ENCODE measurements at regions not wholly inside any gene's neighbourhood (a gene's known extent, or its start where the extent isn't known, plus 50 kb on each side); places are given as distances from the start of the nearest gene placed in this dataset.
A peak's percentile ranks its signal among the peaks of the same experiment; 100 is the strongest.
"Not testable (repeated sequence)": the region's sequence is repeated elsewhere in the genome, so short reads cannot be mapped to it uniquely, and the experiment has no call there.

GRCh38 chr2:147595200-147595599 lies 249.6 kb upstream of the ACVR2A start:
- DNase-seq, result no peak
- peaks cover 3% of the 10 kb centered on the region for H3K4me1 ChIP-seq (ENCODE audit: control insufficient read depth, insufficient read depth, low read length)
- no peak overlapping the region for H3K27ac ChIP-seq (ENCODE audit: low read length)
- H3K36me3 ChIP-seq (ENCODE audit: control insufficient read depth, insufficient read depth, low read length), result no peaks in the 10 kb centered on the region
- H3K4me3 ChIP-seq (ENCODE audit: low read length), result no peak overlapping the region
- WGBS (ENCODE audit: insufficient coverage), result 50% methylated on average over 2 of the region's 4 CpGs
- H3K27me3 ChIP-seq (ENCODE audit: control insufficient read depth, insufficient read depth, low read length), result no peaks in the 10 kb centered on the region
- peaks cover 9% of the 10 kb centered on the region for H3K9me3 ChIP-seq (replicated peaks; ENCODE audit: control insufficient read depth, low read depth, low read length)

- 100% methylated on average over 1 of the region's 3 CpGs for WGBS (ENCODE audit: insufficient coverage)
- H3K36me3 ChIP-seq (ENCODE audit: control insufficient read depth, insufficient read depth, low read length), result no peaks in the 10 kb centered on the region
- peaks cover 3% of the 10 kb centered on the region for H3K4me1 ChIP-seq (ENCODE audit: control insufficient read depth, insufficient read depth, low read length)
- H3K9me3 ChIP-seq (replicated peaks; ENCODE audit: control insufficient read depth, low read depth, low read length), result peaks cover 9% of the 10 kb centered on the region
- no peaks in the 10 kb centered on the region for H3K27me3 ChIP-seq (ENCODE audit: control insufficient read depth, insufficient read depth, low read length)
- H3K4me3 ChIP-seq (ENCODE audit: low read length), result no peak overlapping the region
- no peak for DNase-seq
- no peak overlapping the region for H3K27ac ChIP-seq (ENCODE audit: low read length)
Measured at GRCh38 chr2:147594038-147594437, 250.8 kb upstream of the ACVR2A start.

- no CpG with 5 or more reads among the region's 2 CpGs for WGBS (ENCODE audit: insufficient coverage)
- not testable (repeated sequence) for H3K4me1 ChIP-seq (ENCODE audit: control insufficient read depth, insufficient read depth, low read length); DNase-seq; H3K4me3 ChIP-seq (ENCODE audit: low read length); H3K27me3 ChIP-seq (ENCODE audit: control insufficient read depth, insufficient read depth, low read length); H3K27ac ChIP-seq (ENCODE audit: low read length); H3K9me3 ChIP-seq (replicated peaks; ENCODE audit: control insufficient read depth, low read depth, low read length); H3K36me3 ChIP-seq (ENCODE audit: control insufficient read depth, insufficient read depth, low read length)
Measured at GRCh38 chr2:147592784-147593183, 252.0 kb upstream of the ACVR2A start.

- WGBS (ENCODE audit: insufficient coverage), result no CpG with 5 or more reads among the region's 1 CpG
- H3K4me3 ChIP-seq (ENCODE audit: low read length), result no peak overlapping the region
- H3K36me3 ChIP-seq (ENCODE audit: control insufficient read depth, insufficient read depth, low read length), result no peaks in the 10 kb centered on the region
- H3K27me3 ChIP-seq (ENCODE audit: control insufficient read depth, insufficient read depth, low read length), result no peaks in the 10 kb centered on the region
- peaks cover 6% of the 10 kb centered on the region for H3K9me3 ChIP-seq (replicated peaks; ENCODE audit: control insufficient read depth, low read depth, low read length)
- H3K4me1 ChIP-seq (ENCODE audit: control insufficient read depth, insufficient read depth, low read length), result no peaks in the 10 kb centered on the region
- peak; percentile 62 for DNase-seq
- no peak overlapping the region for H3K27ac ChIP-seq (ENCODE audit: low read length)
Measured at GRCh38 chr2:147589127-147589526, 255.7 kb upstream of the ACVR2A start.

GRCh38 chr2:147588191-147588590 lies 256.6 kb upstream of the ACVR2A start:
- H3K36me3 ChIP-seq (ENCODE audit: control insufficient read depth, insufficient read depth, low read length), result no peaks in the 10 kb centered on the region
- no peak overlapping the region for H3K27ac ChIP-seq (ENCODE audit: low read length)
- H3K9me3 ChIP-seq (replicated peaks; ENCODE audit: control insufficient read depth, low read depth, low read length), result peaks cover 6% of the 10 kb centered on the region
- H3K27me3 ChIP-seq (ENCODE audit: control insufficient read depth, insufficient read depth, low read length), result no peaks in the 10 kb centered on the region
- no CpG with 5 or more reads among the region's 2 CpGs for WGBS (ENCODE audit: insufficient coverage)
- H3K4me1 ChIP-seq (ENCODE audit: control insufficient read depth, insufficient read depth, low read length), result no peaks in the 10 kb centered on the region
- DNase-seq, result no peak
- no peak overlapping the region for H3K4me3 ChIP-seq (ENCODE audit: low read length)

GRCh38 chr2:147578529-147578928 lies 266.3 kb upstream of the ACVR2A start:
- H3K27me3 ChIP-seq (ENCODE audit: control insufficient read depth, insufficient read depth, low read length), result no peaks in the 10 kb centered on the region
- H3K27ac ChIP-seq (ENCODE audit: low read length), result no peak overlapping the region
- WGBS (ENCODE audit: insufficient coverage), result 87% methylated on average over 3 of the region's 3 CpGs
- H3K4me1 ChIP-seq (ENCODE audit: control insufficient read depth, insufficient read depth, low read length), result no peaks in the 10 kb centered on the region
- no peaks in the 10 kb centered on the region for H3K36me3 ChIP-seq (ENCODE audit: control insufficient read depth, insufficient read depth, low read length)
- H3K9me3 ChIP-seq (replicated peaks; ENCODE audit: control insufficient read depth, low read depth, low read length), result no peaks in the 10 kb centered on the region
- no peak for DNase-seq
- H3K4me3 ChIP-seq (ENCODE audit: low read length), result no peak overlapping the region

- Histone ChIP-seq H3K4me1 (ENCODE audit: control insufficient read depth, insufficient read depth, low read length) (no peaks in the 10 kb centered on the region), H3K27me3 (ENCODE audit: control insufficient read depth, insufficient read depth, low read length) (no peaks in the 10 kb centered on the region), H3K27ac (ENCODE audit: low read length) (no peak overlapping the region), H3K36me3 (ENCODE audit: control insufficient read depth, insufficient read depth, low read length) (no peaks in the 10 kb centered on the region), H3K4me3 (ENCODE audit: low read length) (no peak overlapping the region), H3K9me3 (replicated peaks; ENCODE audit: control insufficient read depth, low read depth, low read length) (no peaks in the 10 kb centered on the region)
- no peak for DNase-seq
- no CpG with 5 or more reads among the region's 2 CpGs for WGBS (ENCODE audit: insufficient coverage)
Measured at GRCh38 chr2:147577998-147578380, 266.8 kb upstream of the ACVR2A start.

- WGBS (ENCODE audit: insufficient coverage), result 81% methylated on average over 3 of the region's 8 CpGs
- DNase-seq, result no peak
Measured at GRCh38 chr2:147577323-147577997, 267.4 kb upstream of the ACVR2A start.

GRCh38 chr2:147575106-147575505 lies 269.7 kb upstream of the ACVR2A start:
- H3K4me3 ChIP-seq (ENCODE audit: low read length), result no peak overlapping the region
- no peaks in the 10 kb centered on the region for H3K36me3 ChIP-seq (ENCODE audit: control insufficient read depth, insufficient read depth, low read length)
- no peaks in the 10 kb centered on the region for H3K27me3 ChIP-seq (ENCODE audit: control insufficient read depth, insufficient read depth, low read length)
- H3K27ac ChIP-seq (ENCODE audit: low read length), result no peak overlapping the region
- H3K9me3 ChIP-seq (replicated peaks; ENCODE audit: control insufficient read depth, low read depth, low read length), result peaks cover 6% of the 10 kb centered on the region
- DNase-seq, result no peak
- H3K4me1 ChIP-seq (ENCODE audit: control insufficient read depth, insufficient read depth, low read length), result no peaks in the 10 kb centered on the region
- no CpG with 5 or more reads among the region's 3 CpGs for WGBS (ENCODE audit: insufficient coverage)

More at GRCh38 chr2:147577323-147577997, 267.4 kb upstream of the ACVR2A start:
- Histone ChIP-seq H3K4me1 (ENCODE audit: control insufficient read depth, insufficient read depth, low read length) (no peaks in the 10 kb centered on the region), H3K9me3 (replicated peaks; ENCODE audit: control insufficient read depth, low read depth, low read length) (no peaks in the 10 kb centered on the region), H3K4me3 (ENCODE audit: low read length) (no peak overlapping the region), H3K27ac (ENCODE audit: low read length) (no peak overlapping the region), H3K36me3 (ENCODE audit: control insufficient read depth, insufficient read depth, low read length) (no peaks in the 10 kb centered on the region), H3K27me3 (ENCODE audit: control insufficient read depth, insufficient read depth, low read length) (no peaks in the 10 kb centered on the region)

GRCh38 chr2:147572622-147573021 lies 272.2 kb upstream of the ACVR2A start:
- peaks cover 6% of the 10 kb centered on the region for H3K9me3 ChIP-seq (replicated peaks; ENCODE audit: control insufficient read depth, low read depth, low read length)
- 84% methylated on average over 2 of the region's 2 CpGs for WGBS (ENCODE audit: insufficient coverage)
- no peaks in the 10 kb centered on the region for H3K4me1 ChIP-seq (ENCODE audit: control insufficient read depth, insufficient read depth, low read length)
- no peak overlapping the region for H3K27ac ChIP-seq (ENCODE audit: low read length)
- DNase-seq, result no peak
- H3K36me3 ChIP-seq (ENCODE audit: control insufficient read depth, insufficient read depth, low read length), result no peaks in the 10 kb centered on the region
- no peaks in the 10 kb centered on the region for H3K27me3 ChIP-seq (ENCODE audit: control insufficient read depth, insufficient read depth, low read length)
- H3K4me3 ChIP-seq (ENCODE audit: low read length), result no peak overlapping the region

- WGBS (ENCODE audit: insufficient coverage), result no CpG with 5 or more reads among the region's 3 CpGs
- Histone ChIP-seq H3K4me1 (ENCODE audit: control insufficient read depth, insufficient read depth, low read length) (no peaks in the 10 kb centered on the region), H3K9me3 (replicated peaks; ENCODE audit: control insufficient read depth, low read depth, low read length) (peaks cover 6% of the 10 kb centered on the region), H3K4me3 (ENCODE audit: low read length) (no peak overlapping the region), H3K27ac (ENCODE audit: low read length) (no peak overlapping the region), H3K27me3 (ENCODE audit: control insufficient read depth, insufficient read depth, low read length) (no peaks in the 10 kb centered on the region), H3K36me3 (ENCODE audit: control insufficient read depth, insufficient read depth, low read length) (no peaks in the 10 kb centered on the region)
- DNase-seq, result no peak
Measured at GRCh38 chr2:147569426-147569825, 275.4 kb upstream of the ACVR2A start.

Data from muscle of leg (tissue), 3 donors.